DOHH2 (cell line): ENCODE measurements at regions not wholly inside any gene's neighbourhood (a gene's known extent, or its start where the extent isn't known, plus 50 kb on each side); places are given as distances from the start of the nearest gene placed in this dataset.

Experiments used
- EZH2phosphoT487 ChIP-seq: fragments of 200-600 bp; sonication (generic); IDR thresholded peaks from 2 replicates; pipeline ENCODE4 v1.6.1; 2017; ENCODE audit warnings: borderline replicate concordance, mild to moderate bottlenecking, antibody characterized with exemption, low read length, moderate library complexity, mixed read lengths
- TF ChIP-seq, protein P1 (sequence below): fragments of 200-600 bp; sonication (generic); IDR thresholded peaks from one replicate; pipeline ENCODE4 v1.5.1; 2014; ENCODE audit warnings: antibody characterized with exemption, mild to moderate bottlenecking, low read depth, low read length; ENCODE audit not compliant: poor library complexity, severe bottlenecking

DNA sequence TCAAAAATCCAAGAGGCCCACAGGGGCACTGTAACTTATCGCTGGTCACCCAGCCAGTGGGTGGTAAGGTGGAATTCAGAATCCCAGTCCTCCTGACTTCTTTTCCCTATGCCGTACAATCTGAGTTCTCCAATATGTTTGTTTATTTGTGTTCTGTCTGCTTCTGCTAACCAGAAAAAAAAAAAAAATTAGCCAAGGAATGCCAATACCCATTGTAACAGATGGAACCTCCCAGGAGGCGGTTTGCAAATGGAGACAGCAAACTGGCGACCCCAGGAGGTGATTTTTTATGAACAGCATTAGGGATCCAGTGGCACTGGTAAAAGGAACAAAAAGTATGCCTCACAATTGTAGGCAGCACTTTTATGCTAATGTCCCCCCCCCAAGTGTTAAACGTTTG, 189.0 kb upstream of the FGGY start:
- TF ChIP-seq, protein P1, sequence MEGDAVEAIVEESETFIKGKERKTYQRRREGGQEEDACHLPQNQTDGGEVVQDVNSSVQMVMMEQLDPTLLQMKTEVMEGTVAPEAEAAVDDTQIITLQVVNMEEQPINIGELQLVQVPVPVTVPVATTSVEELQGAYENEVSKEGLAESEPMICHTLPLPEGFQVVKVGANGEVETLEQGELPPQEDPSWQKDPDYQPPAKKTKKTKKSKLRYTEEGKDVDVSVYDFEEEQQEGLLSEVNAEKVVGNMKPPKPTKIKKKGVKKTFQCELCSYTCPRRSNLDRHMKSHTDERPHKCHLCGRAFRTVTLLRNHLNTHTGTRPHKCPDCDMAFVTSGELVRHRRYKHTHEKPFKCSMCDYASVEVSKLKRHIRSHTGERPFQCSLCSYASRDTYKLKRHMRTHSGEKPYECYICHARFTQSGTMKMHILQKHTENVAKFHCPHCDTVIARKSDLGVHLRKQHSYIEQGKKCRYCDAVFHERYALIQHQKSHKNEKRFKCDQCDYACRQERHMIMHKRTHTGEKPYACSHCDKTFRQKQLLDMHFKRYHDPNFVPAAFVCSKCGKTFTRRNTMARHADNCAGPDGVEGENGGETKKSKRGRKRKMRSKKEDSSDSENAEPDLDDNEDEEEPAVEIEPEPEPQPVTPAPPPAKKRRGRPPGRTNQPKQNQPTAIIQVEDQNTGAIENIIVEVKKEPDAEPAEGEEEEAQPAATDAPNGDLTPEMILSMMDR, result no peak
- TF ChIP-seq EZH2phosphoT487, result no peak
